Uterus (tissue), 2 donors: ENCODE measurements at regions not wholly inside any gene's neighbourhood (a gene's known extent, or its start where the extent isn't known, plus 50 kb on each side); places are given as distances from the start of the nearest gene placed in this dataset.

Source experiments
- CTCF ChIP-seq, 4 experiments: fragments of 200-600 bp in 2 of 4; fragments of 450-650 bp in 2 of 4; sonication (generic) in 2 of 4; IDR thresholded peaks; one replicate each; pipeline ENCODE4 v1.5.1; 2016 to 2019; ENCODE audit warnings: antibody characterized with exemption in 4 of 4, mild to moderate bottlenecking in 2 of 4, moderate library complexity in 1 of 4
- POLR2A ChIP-seq, 2 donors: fragments of 450-650 bp; IDR thresholded peaks; one replicate each; pipeline ENCODE4 v1.6.1; 2016; ENCODE audit warnings: antibody characterized with exemption in 2 of 2, mild to moderate bottlenecking in 1 of 2, moderate library complexity in 1 of 2

DNA sequence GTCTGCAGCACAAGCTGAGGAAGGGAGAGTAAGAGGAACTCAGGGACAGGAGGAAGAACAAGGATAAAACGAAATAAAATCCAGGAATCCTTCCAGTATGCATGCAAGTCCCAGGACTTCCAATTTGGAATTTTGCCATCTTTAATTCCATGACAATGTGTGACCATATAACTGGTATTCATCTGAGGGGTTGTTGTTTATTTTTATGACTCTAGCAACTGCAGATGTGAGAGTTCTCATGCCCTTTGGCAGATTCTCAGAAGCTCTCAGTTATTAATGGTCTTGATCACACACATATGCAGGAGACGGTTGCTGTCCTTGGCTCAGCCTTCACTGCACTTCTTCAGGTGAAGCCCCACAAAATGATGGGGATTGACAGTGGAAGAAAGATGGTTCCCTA is 148.2 kb downstream of the SMIM20 start:
- TF ChIP-seq CTCF (IDR thresholded peaks at IDR 0.05), result no peak
- TF ChIP-seq POLR2A (IDR thresholded peaks at IDR 0.05), result no peak
